Mesenchymal stem cell (in vitro differentiated cells and primary cell): ENCODE measurements at regions not wholly inside any gene's neighbourhood (a gene's known extent, or its start where the extent isn't known, plus 50 kb on each side); places are given as distances from the start of the nearest gene placed in this dataset.

Experiments
- DNase-seq: peaks from one replicate; pipeline ENCODE4 v3.0.0-alpha.2; 2013
- H2AFZ ChIP-seq: one replicate; pipeline ENCODE4 v1.6.1; 2013; ENCODE audit warnings: low read depth, mild to moderate bottlenecking, control low read depth, inconsistent platforms, low read length, moderate library complexity
- H2AK5ac ChIP-seq: 2 replicates; pipeline ENCODE4 v1.6.1; 2013; ENCODE audit warnings: low read length, moderate library complexity, mild to moderate bottlenecking, inconsistent platforms; ENCODE audit not compliant: severe bottlenecking
- H2BK120ac ChIP-seq: one replicate; pipeline ENCODE4 v1.6.1; 2013; ENCODE audit warnings: low read depth, mild to moderate bottlenecking, inconsistent platforms, low read length, moderate library complexity
- H2BK12ac ChIP-seq, 2 experiments: one replicate each; pipeline ENCODE4 v1.6.1; 2013; ENCODE audit warnings: inconsistent platforms in 2 of 2, low read length in 2 of 2, mild to moderate bottlenecking in 2 of 2, moderate library complexity in 2 of 2, control low read depth in 1 of 2
- H2BK15ac ChIP-seq: one replicate; pipeline ENCODE4 v1.6.1; 2013; ENCODE audit warnings: mild to moderate bottlenecking, low read depth, inconsistent platforms; ENCODE audit not compliant: poor library complexity, severe bottlenecking
- H2BK5ac ChIP-seq: 2 replicates; pipeline ENCODE4 v1.6.1; 2013; ENCODE audit warnings: low read depth, mild to moderate bottlenecking, low read length, control low read depth, inconsistent platforms; ENCODE audit not compliant: poor library complexity, severe bottlenecking
- H3K14ac ChIP-seq, 2 experiments: one replicate each; pipeline ENCODE4 v1.6.1; 2013; ENCODE audit warnings: inconsistent platforms in 2 of 2, low read length in 2 of 2, control low read depth in 1 of 2, mild to moderate bottlenecking in 1 of 2, moderate library complexity in 1 of 2
- H3K18ac ChIP-seq, 2 experiments: one replicate each; pipeline ENCODE4 v1.6.1; 2013; ENCODE audit warnings: inconsistent platforms in 2 of 2, low read length in 2 of 2, control low read depth in 1 of 2, low read depth in 1 of 2, mild to moderate bottlenecking in 1 of 2
- H3K23ac ChIP-seq, 2 experiments: one replicate each; pipeline ENCODE4 v1.6.1; 2013; ENCODE audit warnings: inconsistent platforms in 2 of 2, low read length in 2 of 2, mild to moderate bottlenecking in 2 of 2, moderate library complexity in 2 of 2, control low read depth in 1 of 2
- H3K27ac ChIP-seq: 2 replicates; pipeline ENCODE4 v1.5.1; 2013; ENCODE audit warnings: mild to moderate bottlenecking, moderate library complexity, low read length, control low read depth, inconsistent platforms; ENCODE audit not compliant: poor library complexity, severe bottlenecking
- H3K27me3 ChIP-seq, 2 experiments: 2 replicates each; pipeline versions ENCODE4 v1.6.1 to v1.7.0; 2013; ENCODE audit warnings: low read length in 2 of 2, mild to moderate bottlenecking in 2 of 2, moderate library complexity in 2 of 2, control low read depth in 1 of 2, inconsistent platforms in 1 of 2; ENCODE audit not compliant: control insufficient read depth in 1 of 2, insufficient read depth in 1 of 2
- H3K36me3 ChIP-seq, 2 experiments: 2 replicates each; pipeline versions ENCODE4 v1.6.1 to v1.7.0; 2013; ENCODE audit warnings: low read length in 2 of 2, control low read depth in 1 of 2, inconsistent platforms in 1 of 2, low read depth in 1 of 2, mild to moderate bottlenecking in 1 of 2; ENCODE audit not compliant: insufficient read depth in 2 of 2, control insufficient read depth in 1 of 2
- H3K4ac ChIP-seq, 2 experiments: one replicate each; pipeline ENCODE4 v1.6.1; 2013; ENCODE audit warnings: inconsistent platforms in 2 of 2, low read length in 2 of 2, mild to moderate bottlenecking in 2 of 2, moderate library complexity in 2 of 2, control low read depth in 1 of 2, low read depth in 1 of 2
- H3K4me1 ChIP-seq: 2 replicates; pipeline ENCODE4 v1.6.1; 2013; ENCODE audit warnings: low read depth, low read length, control low read depth; ENCODE audit not compliant: control insufficient read depth, insufficient read depth
- H3K4me2 ChIP-seq: 2 replicates; pipeline ENCODE4 v1.6.1; 2013; ENCODE audit warnings: low read length, mild to moderate bottlenecking, inconsistent platforms; ENCODE audit not compliant: poor library complexity, severe bottlenecking
- H3K4me3 ChIP-seq, 2 experiments: 2 replicates each; pipeline versions ENCODE4 v1.5.1 to v1.7.0; 2013; ENCODE audit warnings: low read length in 2 of 2, mild to moderate bottlenecking in 2 of 2, control low read depth in 1 of 2, low read depth in 1 of 2; ENCODE audit not compliant: insufficient read depth in 1 of 2
- H3K79me1 ChIP-seq: replicated peaks from 2 replicates; pipeline ENCODE4 v1.6.1; 2013; ENCODE audit warnings: mild to moderate bottlenecking, control low read depth, low read length, inconsistent platforms; ENCODE audit not compliant: poor library complexity, severe bottlenecking
- H3K9ac ChIP-seq: 2 replicates; pipeline ENCODE4 v1.7.0; 2013; ENCODE audit warnings: mild to moderate bottlenecking, low read length, moderate library complexity
- H3K9me3 ChIP-seq: 2 replicates; pipeline ENCODE4 v1.7.0; 2013; ENCODE audit warnings: mild to moderate bottlenecking, low read length; ENCODE audit not compliant: control insufficient read depth
- H4K8ac ChIP-seq: one replicate; pipeline ENCODE4 v1.6.1; 2013; ENCODE audit warnings: inconsistent platforms, mild to moderate bottlenecking, low read length, moderate library complexity
- H4K91ac ChIP-seq: one replicate; pipeline ENCODE4 v1.6.1; 2013; ENCODE audit warnings: mild to moderate bottlenecking, low read length, inconsistent platforms
- WGBS: methylation state at CpG from one replicate; pipeline ENCODE4 v1.1.7; 2013; ENCODE audit warnings: mixed read lengths; 5-methylcytosine and 5-hydroxymethylcytosine counted together

GRCh38 chr11:29634744-29635143 is 382.1 kb downstream of the KCNA4 start:
- H2BK5ac ChIP-seq, result no peak overlapping the region
- no peak overlapping the region for H3K18ac ChIP-seq
- no peak overlapping the region for H3K4me2 ChIP-seq
- no peak overlapping the region for H2AFZ ChIP-seq
- H3K4me1 ChIP-seq, result no peaks in the 10 kb centered on the region
- H3K4ac ChIP-seq, result no peak overlapping the region
- no peak overlapping the region for H3K27ac ChIP-seq
- H2AK5ac ChIP-seq, result no peak overlapping the region
- DNase-seq, result no peak
- no peak overlapping the region for H2BK15ac ChIP-seq
- H3K9me3 ChIP-seq, result no peaks in the 10 kb centered on the region
- no peak overlapping the region for H4K8ac ChIP-seq
- H3K79me1 ChIP-seq, result no peaks in the 10 kb centered on the region
- H2BK120ac ChIP-seq, result no peak overlapping the region
- WGBS, result 71% methylated on average over 3 of the region's 3 CpGs
- H2BK12ac ChIP-seq, result no peak overlapping the region
- no peak overlapping the region for H3K4me3 ChIP-seq
- H3K27me3 ChIP-seq, result peaks cover 0 to 5% of the 10 kb centered on the region in 2 experiments
- H3K14ac ChIP-seq, result no peak overlapping the region
- H3K23ac ChIP-seq, result no peak overlapping the region
- H3K36me3 ChIP-seq, result no peaks in the 10 kb centered on the region
- H4K91ac ChIP-seq, result no peak overlapping the region
- H3K9ac ChIP-seq, result no peak overlapping the region

GRCh38 chr11:29634244-29634643 is 382.6 kb downstream of the KCNA4 start:
- Histone ChIP-seq H3K36me3 (no peaks in the 10 kb centered on the region), H3K27me3 (peaks cover 0 to 5% of the 10 kb centered on the region in 2 experiments), H3K23ac (no peak overlapping the region), H3K18ac (no peak overlapping the region), H3K9ac (no peak overlapping the region), H3K27ac (no peak overlapping the region), H3K9me3 (no peaks in the 10 kb centered on the region), H3K4ac (no peak overlapping the region), H2BK12ac (no peak overlapping the region), H3K14ac (no peak overlapping the region), H2BK120ac (no peak overlapping the region), H3K4me3 (no peak overlapping the region), H4K91ac (no peak overlapping the region), H4K8ac (no peak overlapping the region), H2BK15ac (no peak overlapping the region), H2AFZ (no peak overlapping the region), H2AK5ac (no peak overlapping the region), H2BK5ac (no peak overlapping the region), H3K4me1 (no peaks in the 10 kb centered on the region), H3K79me1 (no peaks in the 10 kb centered on the region), H3K4me2 (no peak overlapping the region)
- no peak for DNase-seq

- Histone ChIP-seq H3K4me1 (no peaks in the 10 kb centered on the region), H3K23ac (no peak overlapping the region), H2AK5ac (no peak overlapping the region), H3K27ac (no peak overlapping the region), H3K36me3 (no peaks in the 10 kb centered on the region), H3K4me2 (no peak overlapping the region), H4K91ac (no peak overlapping the region), H2BK120ac (no peak overlapping the region), H3K4ac (no peak overlapping the region), H2BK5ac (no peak overlapping the region), H4K8ac (no peak overlapping the region), H2BK15ac (no peak overlapping the region), H3K9me3 (no peaks in the 10 kb centered on the region), H2BK12ac (no peak overlapping the region), H3K27me3 (no peaks in the 10 kb centered on the region), H2AFZ (no peak overlapping the region), H3K79me1 (no peaks in the 10 kb centered on the region), H3K4me3 (no peak overlapping the region), H3K14ac (no peak overlapping the region), H3K9ac (no peak overlapping the region), H3K18ac (no peak overlapping the region)
- DNase-seq, result peak; percentile 65
- 6% methylated on average over 3 of the region's 3 CpGs for WGBS
Measured at GRCh38 chr11:29629286-29629685, 387.5 kb downstream of the KCNA4 start.

GRCh38 chr11:29628609-29629008 is 388.2 kb downstream of the KCNA4 start:
- Histone ChIP-seq H3K9me3 (no peaks in the 10 kb centered on the region), H3K9ac (no peak overlapping the region), H3K27ac (no peak overlapping the region), H2BK120ac (no peak overlapping the region), H2BK5ac (no peak overlapping the region), H2AFZ (no peak overlapping the region), H3K4me1 (no peaks in the 10 kb centered on the region), H3K4me3 (no peak overlapping the region), H3K14ac (no peak overlapping the region), H4K8ac (no peak overlapping the region), H3K4me2 (no peak overlapping the region), H3K27me3 (no peaks in the 10 kb centered on the region), H2BK12ac (no peak overlapping the region), H3K36me3 (no peaks in the 10 kb centered on the region), H3K18ac (no peak overlapping the region), H3K79me1 (no peaks in the 10 kb centered on the region), H2AK5ac (no peak overlapping the region), H4K91ac (no peak overlapping the region), H2BK15ac (no peak overlapping the region), H3K4ac (no peak overlapping the region), H3K23ac (no peak overlapping the region)
- DNase-seq, result peak; percentile 10
- 61% methylated on average over 3 of the region's 3 CpGs for whole genome bisulfite sequencing
